T-helper 2 cell treated with Interferon-gamma antibody and Interleukin-4, amounts not matched to agents 5 μg/mL and 100 μg/mL, for 36 hours (primary cell): ENCODE measurements at regions not wholly inside any gene's neighbourhood (a gene's known extent, or its start where the extent isn't known, plus 50 kb on each side); places are given as distances from the start of the nearest gene placed in this dataset.
"Not testable (repeated sequence)": the region's sequence is repeated elsewhere in the genome, so short reads cannot be mapped to it uniquely, and the experiment has no call there.

Experiments used
- DNase-seq: peaks from one replicate; pipeline ENCODE4 v3.0.0; 2021; ENCODE audit warnings: low spot score
- H3K27ac Mint-ChIP-seq: one replicate; pipeline ENCODE4 v1.8.0; 2021; ENCODE audit warnings: mild to moderate bottlenecking, mixed read lengths
- H3K27me3 Mint-ChIP-seq: one replicate; pipeline ENCODE4 v1.8.0; 2021; ENCODE audit warnings: low read depth, mixed read lengths
- H3K36me3 Mint-ChIP-seq: one replicate; pipeline ENCODE4 v1.8.0; 2021; ENCODE audit warnings: low read depth, mixed read lengths
- H3K4me1 Mint-ChIP-seq: one replicate; pipeline ENCODE4 v1.8.0; 2021; ENCODE audit warnings: low read depth, mixed read lengths
- H3K4me3 Mint-ChIP-seq: one replicate; pipeline ENCODE4 v1.8.0; 2022; ENCODE audit warnings: mild to moderate bottlenecking, moderate library complexity, mixed read lengths
- H3K9me3 Mint-ChIP-seq: one replicate; pipeline ENCODE4 v1.8.0; 2021; ENCODE audit warnings: mixed read lengths

DNA sequence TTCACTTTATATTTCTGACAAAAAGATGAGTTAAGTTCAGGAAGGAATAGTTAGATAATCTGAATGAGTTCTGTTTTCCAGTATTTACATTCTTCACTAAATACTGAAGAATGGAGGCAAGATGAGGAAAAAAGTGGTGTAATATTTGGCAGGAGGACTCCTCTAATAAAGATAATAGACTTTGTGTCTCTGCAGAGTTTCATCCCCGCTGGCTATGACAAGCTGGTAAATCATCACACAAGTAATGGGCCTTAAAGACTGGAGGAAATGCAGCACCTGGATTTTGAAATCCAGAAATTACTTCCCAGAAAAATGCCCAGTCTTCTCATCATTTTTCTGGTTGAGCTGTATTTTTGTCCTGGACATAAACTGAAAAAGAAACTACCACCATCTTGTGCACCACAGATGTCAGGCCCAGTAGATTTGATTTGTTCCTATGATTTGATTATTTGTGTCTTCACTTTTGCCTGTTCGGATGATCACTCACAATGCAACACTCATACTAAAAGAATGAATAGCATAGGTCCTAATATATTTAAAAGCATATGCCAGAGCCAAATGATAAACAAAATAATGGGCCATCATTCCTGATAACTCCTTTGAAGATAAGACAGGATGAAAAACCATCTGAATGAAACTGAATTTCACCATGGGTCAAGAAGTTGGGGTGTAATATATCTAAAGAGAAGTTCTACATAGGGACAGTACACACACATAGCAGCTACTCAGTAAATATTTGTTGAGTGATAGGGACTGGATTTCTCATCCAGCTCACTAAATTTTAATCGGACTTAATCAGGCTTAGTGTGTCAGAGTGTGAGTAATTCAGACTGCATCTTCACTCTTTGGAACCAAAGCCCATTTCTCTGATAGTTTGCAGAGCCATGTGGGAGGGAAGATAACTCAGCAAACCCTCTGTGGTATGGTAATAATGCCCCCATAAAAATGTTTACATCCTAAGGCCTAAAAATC lies 200.5 kb downstream of the HINT1 start:
- H3K4me3 Mint-ChIP-seq, result no peak overlapping the region
- H3K9me3 Mint-ChIP-seq, result peaks cover 9% of the 10 kb centered on the region

DNA sequence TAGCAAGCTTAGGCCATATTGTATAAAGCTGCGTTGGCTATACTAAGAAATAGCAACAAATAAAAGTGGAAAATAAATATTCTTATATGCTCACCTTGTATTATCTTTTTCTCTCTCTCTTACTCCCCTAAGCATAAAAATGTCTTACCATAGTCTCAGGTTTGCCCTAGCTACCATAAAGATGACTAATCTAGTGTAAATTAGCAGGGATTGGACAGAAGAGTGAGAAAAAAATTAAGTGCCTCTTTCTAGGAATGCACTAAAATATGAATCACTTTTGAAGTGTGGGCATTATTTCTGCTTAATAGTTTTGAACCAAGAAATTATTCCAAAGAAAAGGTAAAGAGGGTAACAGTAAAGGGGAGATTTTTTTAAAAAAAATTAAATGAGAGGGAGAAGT lies 201.3 kb downstream of the HINT1 start:
- Mint-ChIP-seq H3K9me3 (peaks cover 9% of the 10 kb centered on the region), H3K27me3 (no peaks in the 10 kb centered on the region), H3K4me1 (no peaks in the 10 kb centered on the region), H3K4me3 (no peak overlapping the region), H3K27ac (no peak overlapping the region), H3K36me3 (no peaks in the 10 kb centered on the region)
- DNase-seq, result no peak

More for the DNA sequence above, 200.5 kb downstream of the HINT1 start:
- Mint-ChIP-seq H3K27me3 (no peaks in the 10 kb centered on the region), H3K4me1 (no peaks in the 10 kb centered on the region), H3K36me3 (no peaks in the 10 kb centered on the region), H3K27ac (no peak overlapping the region)
- no peak for DNase-seq

DNA sequence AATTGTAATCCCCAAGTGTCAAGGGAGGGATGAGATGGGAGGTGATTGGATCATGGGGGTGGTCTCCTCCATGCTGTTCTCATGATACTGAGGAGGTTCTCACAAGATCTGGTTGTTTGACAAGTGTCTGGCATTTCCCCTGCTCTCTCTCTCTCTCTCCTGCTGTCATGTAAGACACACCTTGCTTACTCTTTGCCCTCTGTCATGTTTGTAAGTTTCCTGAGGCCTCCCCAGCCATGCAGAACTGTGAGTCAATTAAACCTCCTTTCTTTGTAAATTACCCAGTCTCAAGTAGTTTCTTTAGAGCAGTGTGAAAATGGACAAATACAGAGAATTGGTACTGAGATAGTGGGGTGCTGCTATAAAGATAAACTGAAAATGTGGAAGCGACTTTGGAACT lies 207.9 kb downstream of the HINT1 start:
- no peak overlapping the region for H3K4me3 Mint-ChIP-seq
- no peaks in the 10 kb centered on the region for H3K4me1 Mint-ChIP-seq

GRCh38 chr5:130955041-130955440 lies 210.0 kb downstream of the HINT1 start:
- H3K27me3 Mint-ChIP-seq, result no peaks in the 10 kb centered on the region
- no peaks in the 10 kb centered on the region for H3K36me3 Mint-ChIP-seq
- H3K4me3 Mint-ChIP-seq, result no peak overlapping the region
- H3K27ac Mint-ChIP-seq, result no peak overlapping the region
- no peaks in the 10 kb centered on the region for H3K4me1 Mint-ChIP-seq
- no peaks in the 10 kb centered on the region for H3K9me3 Mint-ChIP-seq
- no peak for DNase-seq

More for the DNA sequence above, 207.9 kb downstream of the HINT1 start:
- H3K27ac Mint-ChIP-seq, result no peak overlapping the region
- no peaks in the 10 kb centered on the region for H3K27me3 Mint-ChIP-seq
- H3K9me3 Mint-ChIP-seq, result peaks cover 2% of the 10 kb centered on the region
- H3K36me3 Mint-ChIP-seq, result no peaks in the 10 kb centered on the region
- no peak for DNase-seq

DNA sequence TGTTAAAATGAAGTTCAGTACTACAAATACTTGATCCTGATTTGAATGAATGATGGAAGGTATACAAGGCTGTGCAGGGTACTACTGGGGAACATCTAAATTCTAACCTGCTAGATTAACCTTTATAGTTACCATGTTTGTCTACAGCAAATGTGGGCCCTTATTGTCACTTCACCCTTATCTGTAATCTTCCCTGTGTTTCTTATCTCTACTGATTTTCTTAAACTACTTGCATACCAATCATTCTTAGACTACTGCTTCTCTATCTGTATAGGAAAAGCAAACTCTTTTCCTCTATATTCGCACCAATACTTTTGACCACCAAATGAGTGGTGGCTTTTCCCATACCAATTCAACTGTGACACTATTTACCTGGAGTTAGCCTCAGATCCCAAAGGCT lies 210.7 kb downstream of the HINT1 start:
- Mint-ChIP-seq H3K4me3 (no peak overlapping the region), H3K9me3 (no peaks in the 10 kb centered on the region), H3K27me3 (no peaks in the 10 kb centered on the region), H3K27ac (no peak overlapping the region), H3K36me3 (no peaks in the 10 kb centered on the region), H3K4me1 (no peaks in the 10 kb centered on the region)
- no peak for DNase-seq

DNA sequence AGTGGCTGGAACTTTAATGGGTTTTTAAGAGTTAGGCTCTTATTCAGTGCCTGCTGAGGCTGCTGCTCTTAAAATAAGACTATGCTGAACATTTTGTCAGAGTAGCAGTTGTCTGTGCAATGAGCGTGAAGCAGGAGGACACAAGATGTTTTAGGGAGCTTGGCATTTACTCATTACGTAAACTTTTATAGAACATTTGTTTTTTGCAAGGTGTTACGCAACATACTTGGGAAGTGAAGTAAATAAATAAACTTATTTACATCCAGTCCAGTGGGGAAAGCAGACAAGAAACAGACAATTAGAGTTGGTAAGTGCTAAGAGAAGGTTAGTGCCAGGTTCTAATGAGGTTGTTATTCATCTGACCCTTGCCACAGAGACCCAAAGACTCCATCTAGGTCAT lies 226.0 kb downstream of the HINT1 start:
- Mint-ChIP-seq H3K4me3 (no peak overlapping the region), H3K27me3 (peaks cover 1% of the 10 kb centered on the region), H3K4me1 (no peaks in the 10 kb centered on the region), H3K27ac (no peak overlapping the region), H3K9me3 (no peaks in the 10 kb centered on the region), H3K36me3 (no peaks in the 10 kb centered on the region)
- DNase-seq, result no peak

GRCh38 chr5:130937046-130937445 lies 228.0 kb downstream of the HINT1 start:
- Mint-ChIP-seq H3K9me3 (no peaks in the 10 kb centered on the region), H3K27me3 (no peaks in the 10 kb centered on the region), H3K36me3 (no peaks in the 10 kb centered on the region), H3K27ac (no peak overlapping the region), H3K4me3 (no peak overlapping the region), H3K4me1 (no peaks in the 10 kb centered on the region)
- DNase-seq, result no peak

DNA sequence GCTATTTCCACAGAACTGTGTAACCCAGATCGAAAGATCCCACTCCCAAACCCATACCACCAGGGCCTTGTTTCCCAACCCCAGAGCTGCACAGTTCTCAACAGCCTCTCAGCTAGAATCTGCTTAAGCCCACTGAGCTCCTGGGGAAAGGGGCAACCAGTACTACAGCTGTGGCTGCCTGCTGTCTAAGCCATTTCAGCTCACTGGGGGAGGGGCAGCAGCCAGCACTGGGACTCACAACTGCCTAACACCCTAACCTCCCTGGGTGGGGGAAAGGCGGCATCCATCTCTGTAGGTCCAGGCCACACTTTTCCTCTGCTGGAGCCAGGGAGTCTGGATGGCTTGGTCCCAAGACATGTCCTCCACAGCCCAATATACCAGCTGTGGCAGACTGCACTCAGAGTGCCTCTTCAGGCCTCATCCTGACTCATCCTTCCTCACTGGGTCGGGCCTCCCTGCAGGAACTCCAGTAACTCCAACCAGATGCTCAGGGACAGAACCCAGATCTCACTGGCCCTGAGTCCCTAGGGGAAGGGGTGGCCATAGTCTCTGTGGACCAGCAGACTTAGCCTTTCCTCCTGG lies 241.4 kb downstream of the HINT1 start:
- no peaks in the 10 kb centered on the region for H3K36me3 Mint-ChIP-seq
- H3K9me3 Mint-ChIP-seq, result no peaks in the 10 kb centered on the region
- H3K4me1 Mint-ChIP-seq, result no peaks in the 10 kb centered on the region
- H3K27me3 Mint-ChIP-seq, result no peaks in the 10 kb centered on the region
- H3K27ac Mint-ChIP-seq, result no peak overlapping the region
- H3K4me3 Mint-ChIP-seq, result no peak overlapping the region
- no peak for DNase-seq

- H3K27ac Mint-ChIP-seq, result no peak overlapping the region
- no peaks in the 10 kb centered on the region for H3K4me1 Mint-ChIP-seq
- no peak for DNase-seq
- H3K4me3 Mint-ChIP-seq, result no peak overlapping the region
- no peaks in the 10 kb centered on the region for H3K27me3 Mint-ChIP-seq
- no peaks in the 10 kb centered on the region for H3K9me3 Mint-ChIP-seq
- H3K36me3 Mint-ChIP-seq, result no peaks in the 10 kb centered on the region
Observed at GRCh38 chr5:130912088-130912487, 253.0 kb downstream of the HINT1 start.

GRCh38 chr5:130908186-130908585 lies 256.9 kb downstream of the HINT1 start:
- Mint-ChIP-seq H3K27ac (no peak overlapping the region), H3K4me3 (no peak overlapping the region), H3K9me3 (no peaks in the 10 kb centered on the region), H3K36me3 (no peaks in the 10 kb centered on the region), H3K27me3 (no peaks in the 10 kb centered on the region), H3K4me1 (no peaks in the 10 kb centered on the region)
- no peak for DNase-seq

DNA sequence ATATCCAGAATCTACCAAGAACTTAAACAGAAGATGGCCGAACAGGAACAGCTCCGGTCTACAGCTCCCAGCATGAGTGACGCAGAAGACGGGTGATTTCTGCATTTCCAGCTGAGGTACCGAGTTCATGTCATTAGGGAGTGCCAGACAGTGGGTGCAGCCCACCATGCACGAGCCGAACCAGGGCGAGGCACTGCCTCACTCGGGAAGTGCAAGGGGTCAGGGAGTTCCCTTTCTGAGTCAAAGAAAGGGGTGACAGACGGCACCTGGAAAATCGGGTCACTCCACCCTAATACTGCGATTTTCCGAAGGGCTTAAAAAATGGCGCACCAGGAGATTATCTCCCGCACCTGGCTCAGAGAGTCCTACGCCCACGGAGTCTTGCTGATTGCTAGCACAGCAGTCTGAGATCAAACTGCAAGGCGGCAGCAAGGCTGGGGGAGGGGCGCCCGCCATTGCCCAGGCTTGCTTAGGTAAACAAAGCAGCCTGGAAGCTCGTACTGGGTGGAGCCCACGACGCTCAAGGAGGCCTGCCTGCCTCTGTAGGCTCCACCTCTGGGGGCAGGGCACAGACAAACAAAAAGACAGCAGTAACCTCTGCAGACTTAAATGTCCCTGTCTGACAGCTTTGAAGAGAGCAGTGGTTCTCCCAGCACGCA lies 267.4 kb downstream of the HINT1 start:
- not testable (repeated sequence) for H3K27me3 Mint-ChIP-seq, DNase-seq, H3K36me3 Mint-ChIP-seq, H3K9me3 Mint-ChIP-seq, H3K4me1 Mint-ChIP-seq, H3K4me3 Mint-ChIP-seq, H3K27ac Mint-ChIP-seq

GRCh38 chr5:130897181-130897536 lies 267.9 kb downstream of the HINT1 start:
- not testable (repeated sequence) for H3K4me1 Mint-ChIP-seq

GRCh38 chr5:130896636-130897035 lies 268.4 kb downstream of the HINT1 start:
- Mint-ChIP-seq H3K36me3 (no peaks in the 10 kb centered on the region), H3K9me3 (no peaks in the 10 kb centered on the region), H3K4me1 (no peaks in the 10 kb centered on the region), H3K27ac (no peak overlapping the region), H3K27me3 (peaks cover 3% of the 10 kb centered on the region), H3K4me3 (no peak overlapping the region)
- no peak for DNase-seq

More at GRCh38 chr5:130897181-130897536, 267.9 kb downstream of the HINT1 start:
- H3K9me3 Mint-ChIP-seq, H3K27me3 Mint-ChIP-seq, H3K36me3 Mint-ChIP-seq, H3K27ac Mint-ChIP-seq, H3K4me3 Mint-ChIP-seq, DNase-seq: not testable (repeated sequence)

GRCh38 chr5:130893006-130893405 lies 272.1 kb downstream of the HINT1 start:
- Mint-ChIP-seq H3K4me3 (no peak overlapping the region), H3K27me3 (peaks cover 3% of the 10 kb centered on the region), H3K36me3 (no peaks in the 10 kb centered on the region), H3K27ac (no peak overlapping the region), H3K9me3 (no peaks in the 10 kb centered on the region), H3K4me1 (no peaks in the 10 kb centered on the region)
- DNase-seq, result no peak
